Transverse colon (tissue), 4 donors: ENCODE measurements at regions not wholly inside any gene's neighbourhood (a gene's known extent, or its start where the extent isn't known, plus 50 kb on each side); places are given as distances from the start of the nearest gene placed in this dataset.

Source experiments
- DNase-seq: peaks from one replicate; pipeline ENCODE4 v3.0.0-alpha.2; 2019
- H3K27ac ChIP-seq, 4 donors: fragments of 200-600 bp; sonication (generic); 2 replicates each; pipeline ENCODE4 v1.5.1; 2016 to 2018; ENCODE audit warnings: inconsistent platforms in 4 of 4
- H3K27me3 ChIP-seq: fragments of 200-600 bp; sonication (generic); 2 replicates; pipeline ENCODE4 v1.5.1; 2017; ENCODE audit warnings: inconsistent platforms
- H3K36me3 ChIP-seq, 4 donors: fragments of 200-600 bp; sonication (generic); 2 replicates each; pipeline ENCODE4 v1.5.1; 2017 to 2019; ENCODE audit warnings: inconsistent platforms in 4 of 4
- H3K4me1 ChIP-seq, 4 donors: fragments of 200-600 bp; sonication (generic); 2 replicates each; pipeline ENCODE4 v1.5.1; 2017 to 2020; ENCODE audit warnings: inconsistent platforms in 4 of 4
- H3K4me3 ChIP-seq, 4 donors: fragments of 200-600 bp; sonication (generic); 1 replicate in 1 of 4; 2 replicates in 3 of 4; pipeline versions ENCODE4 v1.5.1 to v1.6.1; 2017 to 2019; ENCODE audit warnings: inconsistent platforms in 4 of 4
- H3K9me3 ChIP-seq, 2 donors: fragments of 200-600 bp; sonication (generic); 2 replicates each; pipeline ENCODE4 v1.5.1; 2017 to 2019; ENCODE audit warnings: inconsistent platforms in 2 of 2
- CTCF ChIP-seq, 5 experiments: fragments of 200-600 bp in 3 of 5; fragments of 450-650 bp in 2 of 5; sonication (generic) in 3 of 5; IDR thresholded peaks; 1 replicate in 2 of 5; 2 replicates in 3 of 5; pipeline ENCODE4 v1.5.1; 2016 to 2017; ENCODE audit warnings: antibody characterized with exemption in 5 of 5, inconsistent platforms in 3 of 5, mild to moderate bottlenecking in 2 of 5, moderate library complexity in 1 of 5
- EP300 ChIP-seq: sonication (generic); formaldehyde crosslinking; IDR thresholded peaks from one replicate; pipeline ENCODE4 v1.6.1; 2017; ENCODE audit warnings: antibody characterized with exemption, low read depth
- POLR2A ChIP-seq: fragments of 450-650 bp; IDR thresholded peaks from one replicate; pipeline ENCODE4 v1.6.1; 2016; ENCODE audit warnings: antibody characterized with exemption, mild to moderate bottlenecking, moderate library complexity
- POLR2AphosphoS5 ChIP-seq, 3 donors: sonication (generic); formaldehyde crosslinking; IDR thresholded peaks; one replicate each; pipeline ENCODE4 v1.6.1; 2016; ENCODE audit warnings: antibody characterized with exemption in 3 of 3
- WGBS, 2 donors: methylation state at CpG; one replicate each; pipeline ENCODE4 v1.1.5; 2018; ENCODE audit warnings: low coverage in 1 of 2; 5-methylcytosine and 5-hydroxymethylcytosine counted together
- in situ Hi-C, 4 donors: fragments of 200-750 bp; cut with MboI; loops; one replicate each; pipeline versions ENCODE4 v1.15.0 to v1.15.1; 2017; ENCODE audit warnings: low sequenced_read_pairs in 3 of 4, low pct_ligation_motif_present in 1 of 4, low pct_unique_long_range_greater_than_20kb in 1 of 4
- intact Hi-C: fragments of 100-400 bp; cut with DNase I; formaldehyde crosslinking; loops from one replicate; pipeline ENCODE4 v1.15.1; 2023; ENCODE audit warnings: low total_unique reads

GRCh38 chr5:172525307-172525995 is 71.1 kb upstream of the SH3PXD2B start:
- DNase-seq = no peak
- Histone ChIP-seq H3K4me1 (peaks cover 0 to 15% (median 9%) of the 10 kb centered on the region in 4 donors), H3K4me3 (no peak overlapping the region), H3K27me3 (no peaks in the 10 kb centered on the region), H3K27ac (peak overlapping the region; percentile 18 to 81 (median 60)), H3K9me3 (peaks cover 10 to 11% of the 10 kb centered on the region in 2 donors), H3K36me3 (no peaks in the 10 kb centered on the region)
- WGBS, 2 donors = 80 to 84% methylated on average over 5 of the region's 5 CpGs
- in situ Hi-C loops = no loop called here
- no peak for TF ChIP-seq POLR2AphosphoS5 (IDR thresholded peaks at IDR 0.05)
- no peak for TF ChIP-seq EP300
- TF ChIP-seq CTCF (IDR thresholded peaks at IDR 0.05) = no peak
- no peak for TF ChIP-seq POLR2A
- intact Hi-C loops = no loop called here

GRCh38 chr5:172524573-172525021 is 70.3 kb upstream of the SH3PXD2B start:
- Histone ChIP-seq H3K4me1 (peaks cover 0 to 15% (median 9%) of the 10 kb centered on the region in 4 donors), H3K36me3 (no peaks in the 10 kb centered on the region), H3K27ac (peak overlapping the region; percentile 18 to 81 (median 60)), H3K9me3 (peaks cover 10 to 13% of the 10 kb centered on the region in 2 donors), H3K27me3 (no peaks in the 10 kb centered on the region), H3K4me3 (no peak overlapping the region)
- 70% methylated on average over 6 of the region's 6 CpGs; no CpG with 5 or more reads in 1 of the 2 donors for WGBS, 2 donors
- peak; percentile 33 for DNase-seq
- peak; percentile 50 to 89 (median 82) for TF ChIP-seq POLR2AphosphoS5 (IDR thresholded peaks at IDR 0.05)
- no peak for TF ChIP-seq EP300
- intact Hi-C loops (loop anchor here (5.0 kb wide), 1 partner anchor 33 kb away; no protein-coding TSS in a partner anchor), in situ Hi-C loops (no loop called here)

GRCh38 chr5:172523146-172523745 is 68.9 kb upstream of the SH3PXD2B start:
- H3K4me1 ChIP-seq = peaks cover 0 to 15% (median 9%) of the 10 kb centered on the region in 4 donors
- 82% methylated on average over 6 of the region's 6 CpGs; no CpG with 5 or more reads in 1 of the 2 donors for WGBS, 2 donors
- no peak for DNase-seq

GRCh38 chr5:172521338-172521932 is 67.1 kb upstream of the SH3PXD2B start:
- peaks cover 0 to 15% (median 9%) of the 10 kb centered on the region in 4 donors for H3K4me1 ChIP-seq
- TF ChIP-seq POLR2A = no peak
- intact Hi-C loops (loop anchor here (5.0 kb wide), 1 partner anchor 36 kb away; no protein-coding TSS in a partner anchor), in situ Hi-C loops (no loop called here)
- H3K27me3 ChIP-seq = no peaks in the 10 kb centered on the region
- no peak overlapping the region for H3K4me3 ChIP-seq
- 81 to 83% methylated on average over 3 of the region's 3 CpGs for WGBS, 2 donors
- no peak for DNase-seq
- H3K27ac ChIP-seq = no peak overlapping the region
- H3K9me3 ChIP-seq = peaks cover 10 to 13% of the 10 kb centered on the region in 2 donors
- no peaks in the 10 kb centered on the region for H3K36me3 ChIP-seq

More at GRCh38 chr5:172523146-172523745, 68.9 kb upstream of the SH3PXD2B start:
- peaks cover 10 to 13% of the 10 kb centered on the region in 2 donors for H3K9me3 ChIP-seq
- TF ChIP-seq CTCF (IDR thresholded peaks at IDR 0.05) = no peak
- no peak for TF ChIP-seq EP300
- TF ChIP-seq POLR2AphosphoS5 (IDR thresholded peaks at IDR 0.05) = no peak
- no peak for TF ChIP-seq POLR2A
- in situ Hi-C loops = no loop called here
- peak overlapping the region in 1 of 4 donors; percentile 29 for H3K27ac ChIP-seq
- H3K4me3 ChIP-seq = no peak overlapping the region
- intact Hi-C loops = loop anchor here (5.0 kb wide), 1 partner anchor 34 kb away; no protein-coding TSS in a partner anchor
- H3K36me3 ChIP-seq = no peaks in the 10 kb centered on the region
- no peaks in the 10 kb centered on the region for H3K27me3 ChIP-seq

- no peak overlapping the region for H3K27ac ChIP-seq
- intact Hi-C loops (no loop called here), in situ Hi-C loops (no loop called here)
- no peaks in the 10 kb centered on the region for H3K4me1 ChIP-seq
- H3K36me3 ChIP-seq = no peaks in the 10 kb centered on the region
- TF ChIP-seq EP300 (no peak), CTCF (IDR thresholded peaks at IDR 0.05) (no peak), POLR2A (no peak), POLR2AphosphoS5 (IDR thresholded peaks at IDR 0.05) (no peak)
- no peak for DNase-seq
- H3K4me3 ChIP-seq = no peak overlapping the region
- H3K9me3 ChIP-seq = peaks cover 0 to 15% of the 10 kb centered on the region in 2 donors
- H3K27me3 ChIP-seq = no peaks in the 10 kb centered on the region
Measured at GRCh38 chr5:172511952-172512351, 57.6 kb upstream of the SH3PXD2B start.
